RWPE1 (cell line): ENCODE measurements at regions not wholly inside any gene's neighbourhood (a gene's known extent, or its start where the extent isn't known, plus 50 kb on each side); places are given as distances from the start of the nearest gene placed in this dataset.

Experiments
- CTCF ChIA-PET: fragments of 350-600 bp; sonication (Branson Sonifier 250); formaldehyde crosslinking; extraction: SDS; loops from one replicate; lab custom pipeline; 2021; lab: Yijun Ruan, JAX
- POLR2A ChIA-PET: fragments of 400-600 bp; formaldehyde crosslinking; extraction: SDS; loops from one replicate; lab custom pipeline; 2020; ENCODE audit warnings: antibody characterized with exemption; ENCODE audit not compliant: low non-redundant PET; lab: Yijun Ruan, JAX
- DNase-seq: peaks from one replicate; pipeline ENCODE4 v3.0.0; 2012; ENCODE audit warnings: low spot score
- H3K27ac ChIP-seq: fragments of 450-650 bp; 2 replicates; pipeline ENCODE4 v1.5.1; 2017
- CTCF ChIP-seq: fragments of 450-650 bp; conservative IDR thresholded peaks from 2 replicates; pipeline ENCODE4 v1.5.1; 2017; ENCODE audit warnings: low read depth, mild to moderate bottlenecking

GRCh38 chr17:70336411-70336810 lies 167.1 kb downstream of the KCNJ2 start:
- ChIA-PET CTCF (no interaction called here), POLR2A (no interaction called here)
- no peak for DNase-seq
- no peak for TF ChIP-seq CTCF
- H3K27ac ChIP-seq = no peak overlapping the region

- no peak overlapping the region for H3K27ac ChIP-seq
- DNase-seq = no peak
- POLR2A ChIA-PET = no interaction called here
- TF ChIP-seq CTCF = no peak
- CTCF ChIA-PET = no interaction called here
Measured at GRCh38 chr17:70338946-70339354, 169.6 kb downstream of the KCNJ2 start.

GRCh38 chr17:70343114-70343513 lies 173.8 kb downstream of the KCNJ2 start:
- no peak for DNase-seq
- TF ChIP-seq CTCF = no peak
- no peak overlapping the region for H3K27ac ChIP-seq
- POLR2A ChIA-PET = no interaction called here
- CTCF ChIA-PET = no interaction called here

GRCh38 chr17:70344386-70345060 lies 175.2 kb downstream of the KCNJ2 start:
- no peak for TF ChIP-seq CTCF
- ChIA-PET POLR2A (no interaction called here), CTCF (no interaction called here)
- DNase-seq = no peak
- H3K27ac ChIP-seq = no peak overlapping the region

GRCh38 chr17:70345061-70345460 lies 175.7 kb downstream of the KCNJ2 start:
- POLR2A ChIA-PET = no interaction called here
- no peak overlapping the region for H3K27ac ChIP-seq
- no peak for DNase-seq
- CTCF ChIA-PET = no interaction called here
- TF ChIP-seq CTCF = no peak

DNA sequence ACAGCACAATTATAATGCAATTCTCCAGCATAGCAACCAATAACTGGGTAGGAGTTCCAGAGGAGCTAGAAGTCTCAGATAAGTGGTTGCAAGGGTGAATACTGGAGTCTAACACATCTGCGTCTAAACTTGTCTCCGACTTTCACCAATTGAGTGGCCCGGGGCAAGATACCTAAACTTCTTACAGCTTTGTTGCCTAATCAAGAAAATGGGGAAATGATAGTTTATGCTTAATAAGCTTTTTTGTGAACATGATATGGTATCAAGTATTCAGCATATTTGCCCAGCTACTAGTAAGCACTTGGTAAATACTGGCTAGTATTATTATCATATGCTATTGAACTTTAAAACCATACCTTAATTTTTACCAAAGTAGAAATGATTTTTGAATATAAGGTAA lies 183.5 kb downstream of the KCNJ2 start:
- no peak overlapping the region for H3K27ac ChIP-seq
- DNase-seq = no peak
- ChIA-PET POLR2A (interaction anchor here (0.6 kb wide), 1 partner anchor 29 kb away, joined by 4 read pairs; no protein-coding TSS in a partner anchor), CTCF (interaction anchor here (0.6 kb wide), 1 partner anchor 111 kb away, joined by 3 read pairs; no protein-coding TSS in a partner anchor)
- TF ChIP-seq CTCF = no peak
